CD4-positive, alpha-beta T cell treated with Interleukin-17A for 4 hours (primary cell): ENCODE measurements at regions not wholly inside any gene's neighbourhood (a gene's known extent, or its start where the extent isn't known, plus 50 kb on each side); places are given as distances from the start of the nearest gene placed in this dataset.

Experiments used
- DNase-seq: peaks from one replicate; pipeline ENCODE4 v3.0.0-alpha.2; 2020; ENCODE audit warnings: mixed read lengths

DNA sequence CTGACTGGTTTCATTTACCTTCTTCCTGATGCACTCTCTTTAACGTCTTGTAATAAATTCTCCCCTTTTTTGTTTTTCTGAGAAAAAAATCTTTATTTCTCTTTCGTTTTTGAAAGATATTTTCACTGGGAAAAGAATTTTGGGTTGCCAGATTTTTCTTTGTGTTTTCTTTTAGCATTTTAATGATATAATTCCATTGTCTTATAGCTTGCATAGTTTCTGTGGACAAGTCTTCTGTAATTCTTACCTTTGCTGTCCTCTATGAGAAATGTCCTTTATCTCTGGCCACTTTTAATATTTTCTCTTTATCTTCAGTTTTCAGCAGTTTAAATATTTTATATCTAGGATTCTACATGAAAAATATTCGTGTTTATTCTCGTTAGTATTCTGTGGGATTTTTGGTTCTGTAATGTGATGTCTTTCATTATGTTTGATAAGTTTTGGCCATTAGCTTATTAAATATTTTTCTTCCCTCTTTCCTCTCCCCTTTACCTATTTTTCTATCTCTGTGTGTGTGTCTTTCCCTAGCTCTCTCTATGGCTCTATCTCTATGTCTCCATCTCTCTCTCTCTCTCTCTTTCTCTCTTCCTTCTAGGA lies 236.5 kb downstream of the C16orf95 start:
- no peak for DNase-seq

DNA sequence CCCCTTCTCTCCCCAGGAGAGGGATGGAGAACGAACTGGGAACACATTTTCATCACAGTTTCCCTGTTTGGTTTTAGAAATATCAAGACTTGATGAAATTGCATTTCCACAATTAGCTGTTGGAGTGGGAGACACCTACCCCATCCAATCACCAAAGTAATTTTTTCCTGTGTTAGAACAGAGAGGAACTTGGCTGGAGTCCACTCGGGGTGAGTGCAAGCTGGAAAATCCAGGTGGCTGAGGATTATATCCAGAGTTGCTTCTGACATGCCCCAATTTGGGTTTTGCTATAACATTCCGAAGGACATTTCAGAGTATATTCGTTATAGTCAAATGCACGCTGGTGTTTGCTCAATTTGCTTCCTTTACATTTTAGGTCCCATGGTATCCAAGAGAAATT lies 231.8 kb downstream of the C16orf95 start:
- DNase-seq = no peak

- DNase-seq = no peak
Observed at GRCh38 chr16:87086156-87086555, 231.0 kb downstream of the C16orf95 start.

GRCh38 chr16:87086575-87086974 lies 230.6 kb downstream of the C16orf95 start:
- no peak for DNase-seq

GRCh38 chr16:87092958-87093357 lies 224.2 kb downstream of the C16orf95 start:
- no peak for DNase-seq

DNA sequence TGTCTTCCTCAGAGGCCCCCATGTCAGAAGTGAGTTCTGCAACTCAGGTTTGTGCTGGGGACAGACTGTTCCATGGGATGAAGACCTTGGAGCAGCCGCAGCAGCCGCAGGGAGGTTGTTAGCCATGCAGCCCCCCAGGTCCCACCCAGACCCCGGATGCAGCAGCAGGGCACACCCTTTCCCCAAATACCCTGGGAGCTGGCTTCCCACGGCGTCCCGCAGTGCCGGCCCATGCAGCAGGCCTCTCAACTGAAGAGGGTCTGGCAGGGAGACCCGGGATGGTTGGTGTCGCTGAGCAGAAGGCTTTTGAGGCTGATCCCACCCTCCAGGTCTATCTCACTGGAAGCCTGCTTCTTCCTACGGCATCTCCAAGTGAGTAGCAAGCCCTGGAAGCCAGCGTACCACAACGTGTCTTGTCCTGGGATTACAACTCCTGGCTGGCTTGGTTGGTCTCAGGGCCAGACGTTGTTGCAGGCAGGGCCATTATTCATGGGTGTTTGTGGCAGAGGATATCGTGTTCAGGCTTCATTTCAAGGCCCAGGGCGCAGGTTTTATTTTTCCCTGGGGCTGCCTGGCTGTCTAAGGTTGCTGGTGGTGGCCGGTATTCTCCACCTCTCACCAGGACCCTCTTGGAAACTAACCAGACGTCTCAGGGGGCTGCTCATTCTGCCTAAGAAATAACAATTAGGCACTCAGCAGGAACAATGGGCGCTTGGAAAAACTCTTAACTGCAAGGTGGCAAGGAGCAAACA lies 223.2 kb downstream of the C16orf95 start:
- no peak for DNase-seq

DNA sequence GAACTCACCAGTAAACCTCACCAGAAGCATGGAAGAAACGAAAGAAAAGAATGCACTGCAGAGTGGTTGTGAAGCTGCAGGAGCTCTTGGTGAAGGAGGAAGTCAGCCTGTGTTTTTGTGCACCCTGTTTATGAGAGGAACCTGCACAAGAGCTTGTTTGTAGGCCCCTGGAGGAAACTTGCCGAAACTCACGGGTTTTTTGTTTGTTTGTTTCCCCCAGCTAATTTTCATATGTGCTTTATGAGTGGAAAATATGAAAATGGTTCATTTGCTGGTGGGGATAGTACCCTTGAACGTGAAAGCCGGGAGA lies 222.7 kb downstream of the C16orf95 start:
- DNase-seq = no peak

DNA sequence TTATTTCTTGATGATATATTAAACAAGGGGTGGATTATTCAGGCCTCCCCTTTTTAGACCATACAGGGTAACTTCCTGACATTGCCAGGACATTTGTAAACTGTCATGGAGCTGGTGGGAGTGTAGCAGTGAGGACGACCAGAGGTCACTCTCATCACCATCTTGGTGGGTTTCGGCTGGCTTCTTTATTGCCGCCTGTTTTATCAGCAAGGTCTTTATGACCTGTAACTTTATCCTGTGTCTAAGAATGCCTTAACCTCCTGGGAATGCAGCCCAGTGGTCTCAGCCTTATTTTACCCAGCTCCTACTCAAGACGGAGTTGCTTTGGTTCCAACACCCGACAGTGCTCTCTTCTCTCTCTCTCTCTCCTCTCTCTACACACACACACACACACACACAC lies 221.9 kb downstream of the C16orf95 start:
- DNase-seq = no peak

GRCh38 chr16:87096746-87097333 lies 220.4 kb downstream of the C16orf95 start:
- DNase-seq = no peak

- no peak for DNase-seq
Observed at GRCh38 chr16:87098361-87098760, 218.8 kb downstream of the C16orf95 start.

- no peak for DNase-seq
Observed at GRCh38 chr16:87098976-87099720, 218.0 kb downstream of the C16orf95 start.

DNA sequence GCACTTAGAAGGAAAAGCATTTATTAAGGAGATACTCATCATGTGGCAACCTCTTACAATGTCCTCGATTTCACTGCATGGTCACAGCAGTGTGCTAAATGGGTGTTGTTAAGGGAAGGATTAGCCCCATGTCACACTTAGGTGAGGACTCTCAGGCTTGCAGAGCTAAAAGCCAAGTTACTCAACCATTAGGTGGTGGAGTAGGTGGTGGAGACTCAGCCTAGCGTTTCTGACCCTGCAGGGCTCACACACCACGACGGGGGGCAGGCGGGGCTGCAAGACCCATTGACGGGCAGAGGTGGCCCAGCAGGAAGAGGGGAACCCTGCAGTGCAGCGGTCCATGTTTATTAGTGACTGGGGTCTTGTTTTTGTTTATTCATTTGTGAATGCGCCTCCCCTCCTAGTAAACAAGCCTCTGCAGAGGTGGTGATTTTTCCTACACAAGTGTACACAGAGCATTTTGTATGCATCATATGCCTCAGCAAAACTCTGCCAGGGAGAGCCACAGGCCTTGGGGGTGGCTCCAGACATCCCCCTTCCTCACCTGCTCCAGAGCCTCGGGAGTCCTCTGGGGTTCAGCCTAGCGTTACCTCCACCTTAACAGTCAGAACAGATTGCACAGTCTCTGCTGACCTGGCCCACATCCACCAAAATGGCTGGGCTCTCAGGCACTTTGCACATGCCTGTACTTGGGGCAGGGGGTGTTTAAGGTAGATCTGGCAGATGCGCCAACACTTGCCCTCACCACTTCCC lies 216.7 kb downstream of the C16orf95 start:
- no peak for DNase-seq

GRCh38 chr16:87101903-87102302 lies 215.3 kb downstream of the C16orf95 start:
- no peak for DNase-seq

DNA sequence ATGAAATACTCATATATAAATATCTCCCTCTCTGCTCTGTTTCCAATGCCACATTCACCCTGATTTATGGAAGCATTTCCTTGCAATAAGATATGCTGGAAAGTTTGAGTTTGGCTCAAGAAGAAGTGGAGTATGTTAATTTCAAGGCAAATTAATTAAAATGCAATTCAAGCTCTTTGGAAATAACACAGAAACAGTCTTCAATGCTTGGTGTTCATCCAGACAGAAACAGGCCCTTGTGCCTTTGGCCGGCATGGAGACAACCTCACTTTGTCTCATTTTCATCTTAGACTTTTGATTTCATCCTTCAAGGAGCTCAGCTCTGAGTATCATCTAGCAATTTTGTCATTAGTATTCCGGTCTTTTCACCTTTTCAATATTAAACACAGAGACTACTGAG lies 210.0 kb downstream of the C16orf95 start:
- no peak for DNase-seq

GRCh38 chr16:87108278-87108677 lies 208.9 kb downstream of the C16orf95 start:
- no peak for DNase-seq

GRCh38 chr16:87108941-87109340 lies 208.3 kb downstream of the C16orf95 start:
- DNase-seq = no peak

DNA sequence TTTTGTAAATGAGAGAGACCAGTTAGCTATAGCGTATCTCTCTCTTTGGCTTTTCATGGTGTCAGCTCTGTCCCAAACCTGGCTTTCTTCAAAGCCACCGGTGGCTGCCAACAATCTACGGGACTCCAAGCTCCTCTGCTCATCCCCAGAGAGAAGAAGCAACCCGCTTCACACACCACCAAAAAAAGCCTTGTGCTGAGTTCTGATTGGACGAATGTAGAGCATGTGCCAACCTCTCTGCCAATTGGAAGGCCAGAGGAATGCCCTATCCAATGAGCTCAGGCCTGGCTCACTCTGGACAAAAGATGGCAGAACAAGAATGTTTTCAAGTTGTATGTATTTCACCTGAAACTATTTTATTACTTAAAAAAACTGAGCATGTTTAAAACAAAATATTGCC lies 202.4 kb downstream of the C16orf95 start:
- no peak for DNase-seq

- no peak for DNase-seq
Observed at GRCh38 chr16:87115646-87116045, 201.5 kb downstream of the C16orf95 start.

DNA sequence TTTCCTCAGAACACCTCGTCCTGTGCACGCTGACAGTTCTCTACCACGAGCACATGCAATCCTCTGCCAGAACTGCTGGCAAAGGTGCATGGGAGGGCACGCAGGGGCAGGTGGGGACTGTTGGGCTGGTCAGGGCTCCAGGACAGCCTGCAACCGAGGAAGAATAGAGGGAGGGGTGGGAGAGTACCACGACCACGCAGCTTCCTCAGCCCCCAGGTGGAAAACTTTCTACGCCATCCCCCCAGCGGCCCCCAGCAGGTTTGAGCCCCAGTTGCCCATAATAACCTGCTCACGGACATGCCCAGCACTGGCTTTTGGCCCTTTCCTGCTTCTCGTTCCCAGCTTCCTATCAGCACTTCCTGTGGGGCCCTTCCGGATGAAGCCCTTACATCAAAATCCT lies 199.3 kb downstream of the C16orf95 start:
- no peak for DNase-seq

DNA sequence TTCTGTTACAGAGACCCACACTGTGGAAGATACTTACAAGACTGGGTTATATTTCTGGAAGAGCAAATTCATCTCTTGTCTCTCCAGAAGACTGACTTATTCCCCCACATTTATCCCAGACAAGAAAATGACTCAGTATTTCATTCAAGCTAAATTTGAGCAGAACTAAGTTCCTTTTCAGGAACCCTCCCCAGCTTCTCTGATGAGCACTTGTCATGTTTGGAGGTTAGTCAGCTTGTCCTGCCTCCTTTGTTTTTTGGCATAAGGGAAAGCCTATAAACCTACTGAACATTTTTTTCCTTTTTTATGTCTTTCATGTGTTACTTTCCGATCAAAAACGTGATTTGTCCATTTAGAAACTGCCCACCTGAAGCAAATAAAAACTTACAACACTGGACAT lies 198.0 kb downstream of the C16orf95 start:
- no peak for DNase-seq

GRCh38 chr16:87119748-87120147 lies 197.4 kb downstream of the C16orf95 start:
- no peak for DNase-seq

DNA sequence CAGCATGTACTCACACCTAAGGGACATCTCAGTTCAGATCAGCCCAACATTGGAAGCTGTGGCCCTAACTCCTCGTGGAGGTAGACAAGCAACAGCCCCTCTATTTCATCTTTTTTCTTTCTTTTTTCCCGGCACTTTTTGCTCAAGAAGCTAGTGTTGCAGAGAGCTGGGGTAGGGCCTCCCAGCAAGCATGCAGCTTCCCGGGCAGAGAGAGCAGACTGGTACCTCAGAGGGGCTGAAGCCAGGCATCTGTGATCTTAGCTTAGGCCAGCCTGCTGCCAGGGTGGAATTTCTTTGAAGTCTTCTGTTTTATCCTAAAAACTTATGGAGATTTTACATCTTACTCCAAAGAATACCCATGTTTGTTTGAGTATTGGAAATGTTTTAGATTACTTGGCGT lies 195.4 kb downstream of the C16orf95 start:
- DNase-seq = no peak

DNA sequence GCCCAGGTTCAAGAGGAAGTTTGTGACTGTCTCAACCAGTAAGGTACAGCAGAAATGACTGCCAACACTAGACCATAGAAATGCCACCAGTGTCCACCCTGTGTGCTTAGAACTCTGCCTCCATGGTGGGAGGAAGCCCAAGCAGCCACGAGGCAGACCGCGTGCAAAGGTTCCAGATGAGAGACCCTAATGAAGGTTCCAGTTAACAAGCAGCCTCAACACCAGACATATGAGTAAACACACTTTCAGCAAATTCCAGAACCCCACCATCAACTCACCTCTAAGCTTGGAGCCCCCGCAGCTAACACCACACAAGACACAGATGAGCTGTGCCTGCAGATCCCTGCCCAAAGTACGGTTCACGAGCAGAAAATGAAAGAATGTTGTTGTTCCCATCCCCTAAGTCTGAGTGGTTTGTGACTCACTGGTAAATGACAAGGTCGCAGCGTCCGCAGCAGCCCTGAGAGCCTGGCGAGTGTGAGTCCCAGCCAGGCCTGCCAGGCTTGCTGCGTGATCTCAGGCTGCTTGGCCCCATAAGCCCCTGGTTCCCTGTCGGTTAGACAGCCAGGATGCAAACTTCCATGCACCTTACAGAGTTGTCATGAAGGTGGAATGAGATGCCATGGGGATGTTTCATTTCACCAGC lies 193.7 kb downstream of the C16orf95 start:
- no peak for DNase-seq
